Endothelial cell of umbilical vein (primary cell): ENCODE measurements at regions not wholly inside any gene's neighbourhood (a gene's known extent, or its start where the extent isn't known, plus 50 kb on each side); places are given as distances from the start of the nearest gene placed in this dataset.

ENCODE experiments used
- BruUV-seq: library from RNA; stranded (reverse); fragments of 400-500 nt; replicated peaks from 2 replicates; lab custom pipeline; 2021; lab: Mats Ljungman, UMichigan
- CTCF ChIA-PET: fragments of 300-600, 350-600 bp; sonication (Branson Sonifier 250); formaldehyde crosslinking; loops from one replicate; lab custom pipeline; 2021; ENCODE audit warnings: antibody characterized with exemption, inconsistent platforms; lab: Charles Lee
- POLR2A ChIA-PET: fragments of 300-600, 350-600 bp; sonication (Branson Sonifier 250); formaldehyde crosslinking; loops from one replicate; lab custom pipeline; 2021; ENCODE audit warnings: antibody characterized with exemption, inconsistent platforms; lab: Charles Lee
- DNase-seq: peaks from one replicate; pipeline ENCODE4 v3.0.0-alpha.2; 2011; ENCODE audit warnings: low read depth, low spot score
- FAIRE-seq: peaks from 2 replicates; lab custom pipeline; 2011; peaks lifted over from hg19 to GRCh38; lab: Jason Lieb, UNC
- H2AFZ ChIP-seq: 2 replicates; pipeline ENCODE4 v1.6.0; 2012; ENCODE audit warnings: low read depth, low read length, control low read depth, inconsistent platforms
- H3K27ac ChIP-seq: 2 replicates; pipeline ENCODE4 v1.5.1; 2011; ENCODE audit warnings: low read depth, mild to moderate bottlenecking, control low read depth, low read length, moderate library complexity; ENCODE audit not compliant: insufficient read depth
- H3K27me3 ChIP-seq, 2 experiments: 2 replicates each; pipeline versions ENCODE4 v1.6.0 to v1.6.1; 2011; ENCODE audit warnings: low read length in 2 of 2, mixed read lengths in 1 of 2; ENCODE audit not compliant: control insufficient read depth in 2 of 2, insufficient read depth in 2 of 2
- H3K36me3 ChIP-seq, 2 experiments: 2 replicates in 1 of 2; 3 replicates in 1 of 2; pipeline ENCODE4 v1.5.1; 2011; ENCODE audit warnings: low read length in 2 of 2, mild to moderate bottlenecking in 1 of 2, moderate library complexity in 1 of 2; ENCODE audit not compliant: control insufficient read depth in 2 of 2, insufficient read depth in 2 of 2; ENCODE audit errors: extremely low read depth in 1 of 2
- H3K4me1 ChIP-seq: 3 replicates; pipeline ENCODE4 v1.5.1; 2011; ENCODE audit warnings: mild to moderate bottlenecking, low read length; ENCODE audit not compliant: control insufficient read depth, insufficient read depth; ENCODE audit errors: extremely low read depth
- H3K4me2 ChIP-seq: 2 replicates; pipeline ENCODE4 v1.6.1; 2011; ENCODE audit warnings: low read length, control low read depth, mixed read lengths; ENCODE audit not compliant: insufficient read depth
- H3K4me3 ChIP-seq, 3 experiments: fragments of 200-600 bp in 1 of 3; sonication (generic), shearing (Covaris generic) in 1 of 3; replicated peaks in 1 of 3; 2 replicates each; pipeline ENCODE4 v1.5.1; 2011 to 2016; ENCODE audit warnings: control low read depth in 3 of 3, low read length in 3 of 3, mild to moderate bottlenecking in 2 of 3, inconsistent platforms in 1 of 3, low read depth in 1 of 3, moderate library complexity in 1 of 3; ENCODE audit not compliant: insufficient read depth in 1 of 3
- H3K79me2 ChIP-seq: 2 replicates; pipeline ENCODE4 v1.6.0; 2012; ENCODE audit warnings: low read length, inconsistent platforms; ENCODE audit not compliant: control insufficient read depth, insufficient read depth
- H3K9ac ChIP-seq: replicated peaks from 2 replicates; pipeline ENCODE3; 2011; ENCODE audit warnings: low read length, control low read depth; ENCODE audit not compliant: insufficient read depth; ENCODE audit errors: extremely low read depth
- H3K9me1 ChIP-seq: replicated peaks from 3 replicates; pipeline ENCODE4 v1.6.0; 2011; ENCODE audit warnings: mild to moderate bottlenecking, low read length; ENCODE audit not compliant: control insufficient read depth, insufficient read depth; ENCODE audit errors: extremely low read depth
- H3K9me3 ChIP-seq: replicated peaks from 2 replicates; pipeline ENCODE4 v1.5.1; 2012; ENCODE audit warnings: low read length, inconsistent platforms; ENCODE audit not compliant: control insufficient read depth, insufficient read depth
- H4K20me1 ChIP-seq: replicated peaks from 2 replicates; pipeline ENCODE3; 2011; ENCODE audit warnings: mild to moderate bottlenecking, low read length; ENCODE audit not compliant: control insufficient read depth, insufficient read depth; ENCODE audit errors: extremely low read depth
- CTCF ChIP-seq, 2 donors: IDR thresholded peaks; 1 replicate in 1 of 2; 2 replicates in 1 of 2; pipeline ENCODE4 v1.5.1; 2011; ENCODE audit warnings: low read length in 2 of 2, mild to moderate bottlenecking in 2 of 2, moderate library complexity in 2 of 2, control low read depth in 1 of 2, inconsistent platforms in 1 of 2, low read depth in 1 of 2; ENCODE audit not compliant: insufficient read depth in 1 of 2; ENCODE audit errors: extremely low read depth in 1 of 2
- EZH2 ChIP-seq: IDR thresholded peaks from 2 replicates; pipeline ENCODE4 v1.6.1; 2012; ENCODE audit warnings: borderline replicate concordance, low read depth, mild to moderate bottlenecking, moderate library complexity, low read length, inconsistent platforms; ENCODE audit not compliant: severe bottlenecking
- FOS ChIP-seq: IDR thresholded peaks from 2 replicates; pipeline ENCODE4 v1.6.1; 2011; ENCODE audit warnings: mild to moderate bottlenecking, low read length, moderate library complexity, borderline replicate concordance; ENCODE audit not compliant: insufficient read depth
- GATA2 ChIP-seq: IDR thresholded peaks from 2 replicates; pipeline ENCODE4 v1.7.0; 2011; ENCODE audit warnings: low read depth, mild to moderate bottlenecking, moderate library complexity, mixed read lengths, low read length; ENCODE audit not compliant: insufficient read length, insufficient read depth
- JUN ChIP-seq: IDR thresholded peaks from 2 replicates; pipeline ENCODE4 v1.6.1; 2011; ENCODE audit warnings: borderline replicate concordance, low read depth; ENCODE audit not compliant: insufficient read length, insufficient read depth
- MAX ChIP-seq: IDR thresholded peaks from 2 replicates; pipeline ENCODE4 v1.6.1; 2011; ENCODE audit not compliant: insufficient read depth, insufficient read length
- MYC ChIP-seq: IDR thresholded peaks from one replicate; pipeline ENCODE4 v1.6.1; 2011; ENCODE audit warnings: mild to moderate bottlenecking, low read depth, low read length
- POLR2A ChIP-seq: IDR thresholded peaks from 2 replicates; pipeline ENCODE4 v1.6.1; 2012; ENCODE audit warnings: low read depth, mild to moderate bottlenecking, control low read depth, low read length
- POLR2AphosphoS5 ChIP-seq: IDR thresholded peaks from 2 replicates; pipeline ENCODE4 v1.6.1; 2012; ENCODE audit warnings: low read depth, mild to moderate bottlenecking, control low read depth, low read length, moderate library complexity; ENCODE audit not compliant: insufficient read depth
- dilution Hi-C: fragments of 300-500 bp; cut with MboI; formaldehyde crosslinking; loops from one replicate; pipeline ENCODE4 v1.15.0; 2019; ENCODE audit warnings: low sequenced_read_pairs; ENCODE audit not compliant: extremely low pct_ligation_motif_present
- intact Hi-C: fragments of 100-400 bp; cut with micrococcal nuclease; formaldehyde crosslinking; loops from one replicate; pipeline ENCODE4 v1.10.0; 2022

GRCh38 chr11:88061111-88061510 lies 114.1 kb downstream of the RAB38 start:
- Histone ChIP-seq H3K27me3 (no peaks in the 10 kb centered on the region), H3K9me3 (no peaks in the 10 kb centered on the region), H4K20me1 (no peaks in the 10 kb centered on the region), H3K9me1 (no peaks in the 10 kb centered on the region), H3K36me3 (no peaks in the 10 kb centered on the region), H3K79me2 (no peaks in the 10 kb centered on the region), H3K27ac (no peak overlapping the region), H3K4me1 (no peaks in the 10 kb centered on the region), H3K4me2 (no peak overlapping the region), H3K9ac (no peak overlapping the region), H2AFZ (no peak overlapping the region), H3K4me3 (no peak overlapping the region)
- no peak for DNase-seq
- POLR2A ChIA-PET = no interaction called here
- TF ChIP-seq CTCF (IDR thresholded peaks at IDR 0.05; ENCODE audit: extremely low read depth in 1 of 2, insufficient read depth in 1 of 2, low read depth in 1 of 2, low read length in 2 of 2) = no peak
- no peak for TF ChIP-seq MYC
- no peak for TF ChIP-seq EZH2
- TF ChIP-seq POLR2A = no peak
- TF ChIP-seq POLR2AphosphoS5 = no peak
- TF ChIP-seq JUN = no peak
- no peak for TF ChIP-seq MAX
- TF ChIP-seq FOS = no peak
- no peak for TF ChIP-seq GATA2
- intact Hi-C loops (no loop called here), dilution Hi-C loops (no loop called here)
- no TSS peak for BruUV-seq
- CTCF ChIA-PET = no interaction called here
- no peak for FAIRE-seq
